OCI-LY1 (cell line): ENCODE measurements at regions not wholly inside any gene's neighbourhood (a gene's known extent, or its start where the extent isn't known, plus 50 kb on each side); places are given as distances from the start of the nearest gene placed in this dataset.

Experiments
- H2AFZ ChIP-seq: fragments of 200-600 bp; sonication (generic), shearing (Covaris generic); 2 replicates; pipeline ENCODE4 v1.6.0; 2014; ENCODE audit warnings: antibody characterized with exemption, mild to moderate bottlenecking, low read length
- H3F3A ChIP-seq: fragments of 200-600 bp; sonication (generic), shearing (Covaris generic); 2 replicates; pipeline ENCODE4 v1.6.0; 2014; ENCODE audit warnings: mild to moderate bottlenecking, antibody characterized with exemption, low read length, moderate library complexity; ENCODE audit not compliant: insufficient read depth
- H3K27ac ChIP-seq: fragments of 200-600 bp; sonication (generic); 2 replicates; pipeline ENCODE4 v1.5.1; 2014; ENCODE audit warnings: low read length, mixed run types, mild to moderate bottlenecking, low read depth; ENCODE audit not compliant: poor library complexity, severe bottlenecking
- H3K27me3 ChIP-seq: fragments of 200-600 bp; sonication (generic); 2 replicates; pipeline ENCODE4 v1.6.0; 2014; ENCODE audit warnings: antibody characterized with exemption, mild to moderate bottlenecking, low read length, moderate library complexity; ENCODE audit not compliant: insufficient read depth
- H3K36me3 ChIP-seq: fragments of 200-600 bp; sonication (generic); 2 replicates; pipeline ENCODE4 v1.6.1; 2014; ENCODE audit warnings: mild to moderate bottlenecking, antibody characterized with exemption, low read length, moderate library complexity, mixed read lengths; ENCODE audit not compliant: insufficient read depth
- H3K4me1 ChIP-seq: fragments of 200-600 bp; sonication (generic); 2 replicates; pipeline ENCODE4 v1.5.1; 2014; ENCODE audit warnings: mild to moderate bottlenecking, low read length, moderate library complexity; ENCODE audit not compliant: insufficient read depth, severe bottlenecking
- H3K4me2 ChIP-seq: fragments of 200-600 bp; sonication (generic), shearing (Covaris generic); 2 replicates; pipeline ENCODE4 v1.6.1; 2014; ENCODE audit warnings: low read length
- H3K4me3 ChIP-seq: fragments of 200-600 bp; sonication (generic); 2 replicates; pipeline ENCODE4 v1.5.1; 2014; ENCODE audit warnings: low read length, low read depth, mild to moderate bottlenecking, mixed read lengths; ENCODE audit not compliant: poor library complexity, severe bottlenecking
- H3K79me2 ChIP-seq: fragments of 200-600 bp; shearing (Covaris generic); 2 replicates; pipeline ENCODE4 v1.6.1; 2016; ENCODE audit warnings: mixed run types, low read length, mixed read lengths; ENCODE audit not compliant: insufficient read depth
- H3K9ac ChIP-seq: fragments of 200-600 bp; sonication (generic), shearing (Covaris generic); 2 replicates; pipeline ENCODE4 v1.6.1; 2014; ENCODE audit warnings: mild to moderate bottlenecking, low read length, mixed read lengths
- H3K9me2 ChIP-seq: fragments of 200-600 bp; sonication (generic), shearing (Covaris generic); 2 replicates; pipeline ENCODE4 v1.6.1; 2014; ENCODE audit warnings: low read depth, mild to moderate bottlenecking, low read length, mixed read lengths
- H3K9me3 ChIP-seq: fragments of 200-600 bp; shearing (Covaris generic); 2 replicates; pipeline ENCODE4 v1.6.1; 2014; ENCODE audit warnings: low read length, mixed read lengths
- H4K20me1 ChIP-seq: fragments of 200-600 bp; sonication (generic), shearing (Covaris generic); 2 replicates; pipeline ENCODE4 v1.6.0; 2016; ENCODE audit warnings: mild to moderate bottlenecking, low read length; ENCODE audit not compliant: insufficient read depth
- EZH2 ChIP-seq: fragments of 200-600 bp; sonication (generic), shearing (Covaris generic); IDR thresholded peaks from 2 replicates; pipeline ENCODE4 v1.8.0; 2017; ENCODE audit warnings: borderline replicate concordance, mixed run types, mild to moderate bottlenecking, antibody characterized with exemption, low read length, moderate library complexity, mixed read lengths
- TF ChIP-seq, protein P1 (sequence below): fragments of 200-600 bp; sonication (generic), shearing (Covaris generic); IDR thresholded peaks from 2 replicates; pipeline ENCODE4 v1.5.1; 2017; ENCODE audit warnings: mild to moderate bottlenecking, antibody characterized with exemption, low read length, moderate library complexity, mixed read lengths

DNA sequence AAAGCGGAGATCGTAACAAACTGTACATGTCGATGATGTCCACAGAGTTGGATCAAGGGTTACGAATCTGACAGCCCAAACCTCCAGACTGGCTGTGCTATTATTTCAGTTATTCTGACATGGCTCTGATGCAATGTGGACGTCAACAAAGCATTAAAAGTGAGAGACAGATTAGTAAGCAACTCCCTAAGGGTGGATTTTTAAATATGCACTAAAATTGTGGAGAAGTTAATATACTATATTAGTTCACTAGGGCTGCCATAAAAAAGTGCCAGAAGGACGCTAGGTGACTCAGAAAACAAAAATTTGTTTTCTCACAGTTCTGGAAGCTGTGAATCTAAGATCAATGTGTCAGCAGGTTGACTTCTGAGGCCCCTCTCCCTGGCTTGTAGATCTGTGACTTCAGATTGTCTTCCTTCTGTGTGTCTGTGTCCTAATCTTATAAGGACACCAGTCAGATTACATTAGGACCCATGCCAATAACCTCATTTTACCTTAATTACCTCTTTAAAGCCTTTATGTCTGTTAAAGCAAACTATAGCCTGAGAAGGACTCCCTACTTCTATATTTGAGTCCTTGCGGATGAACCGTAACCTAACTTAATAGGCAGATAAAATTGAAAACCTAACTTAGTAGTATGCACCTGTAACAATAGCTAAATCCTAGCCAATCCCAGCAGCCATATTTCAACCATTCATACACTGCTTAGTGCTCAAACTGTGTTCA lies 66.0 kb upstream of the BACH1 start:
- Histone ChIP-seq H3K27ac (no peak overlapping the region), H3K4me1 (peaks cover 11% of the 10 kb centered on the region), H3K27me3 (no peaks in the 10 kb centered on the region; the same call in 1 of the 2 replicates), H3K9me3 (no peaks in the 10 kb centered on the region), H3K9me2 (no peaks in the 10 kb centered on the region), H4K20me1 (no peaks in the 10 kb centered on the region), H3K9ac (no peak overlapping the region), H3K79me2 (no peaks in the 10 kb centered on the region), H3K4me3 (no peak overlapping the region), H2AFZ (no peak overlapping the region), H3F3A (no peaks in the 10 kb centered on the region), H3K36me3 (no peaks in the 10 kb centered on the region), H3K4me2 (no peak overlapping the region)
- TF ChIP-seq, protein P1, sequence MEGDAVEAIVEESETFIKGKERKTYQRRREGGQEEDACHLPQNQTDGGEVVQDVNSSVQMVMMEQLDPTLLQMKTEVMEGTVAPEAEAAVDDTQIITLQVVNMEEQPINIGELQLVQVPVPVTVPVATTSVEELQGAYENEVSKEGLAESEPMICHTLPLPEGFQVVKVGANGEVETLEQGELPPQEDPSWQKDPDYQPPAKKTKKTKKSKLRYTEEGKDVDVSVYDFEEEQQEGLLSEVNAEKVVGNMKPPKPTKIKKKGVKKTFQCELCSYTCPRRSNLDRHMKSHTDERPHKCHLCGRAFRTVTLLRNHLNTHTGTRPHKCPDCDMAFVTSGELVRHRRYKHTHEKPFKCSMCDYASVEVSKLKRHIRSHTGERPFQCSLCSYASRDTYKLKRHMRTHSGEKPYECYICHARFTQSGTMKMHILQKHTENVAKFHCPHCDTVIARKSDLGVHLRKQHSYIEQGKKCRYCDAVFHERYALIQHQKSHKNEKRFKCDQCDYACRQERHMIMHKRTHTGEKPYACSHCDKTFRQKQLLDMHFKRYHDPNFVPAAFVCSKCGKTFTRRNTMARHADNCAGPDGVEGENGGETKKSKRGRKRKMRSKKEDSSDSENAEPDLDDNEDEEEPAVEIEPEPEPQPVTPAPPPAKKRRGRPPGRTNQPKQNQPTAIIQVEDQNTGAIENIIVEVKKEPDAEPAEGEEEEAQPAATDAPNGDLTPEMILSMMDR: no peak
- no peak for TF ChIP-seq EZH2

DNA sequence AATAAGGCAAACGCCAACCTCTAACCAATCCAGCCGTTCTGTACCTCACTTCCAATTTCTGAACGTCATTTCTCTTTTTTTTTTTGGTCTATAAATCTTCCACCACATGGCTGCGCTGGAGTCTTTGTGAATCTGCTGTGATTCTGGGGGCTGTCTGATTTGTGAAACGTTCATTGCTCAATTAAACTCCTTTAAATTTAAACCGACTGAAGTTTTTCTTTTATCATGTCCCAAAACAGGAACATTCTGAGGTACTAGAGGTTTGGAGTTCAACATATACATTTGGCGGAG lies 65.5 kb upstream of the BACH1 start:
- H3K4me1 ChIP-seq: peaks cover 13% of the 10 kb centered on the region
- no peaks in the 10 kb centered on the region for H3F3A ChIP-seq
- H3K4me2 ChIP-seq: no peak overlapping the region
- H3K27ac ChIP-seq: no peak overlapping the region
- no peaks in the 10 kb centered on the region; the same call in 1 of the 2 replicates for H3K27me3 ChIP-seq
- no peaks in the 10 kb centered on the region for H3K36me3 ChIP-seq
- no peak overlapping the region for H2AFZ ChIP-seq
- no peaks in the 10 kb centered on the region for H3K9me3 ChIP-seq
- no peak overlapping the region for H3K9ac ChIP-seq
- TF ChIP-seq EZH2: no peak
- TF ChIP-seq, protein P1: peak; percentile 34; the same call in 1 of the 2 replicates
- H3K4me3 ChIP-seq: no peak overlapping the region
- no peaks in the 10 kb centered on the region for H4K20me1 ChIP-seq
- no peaks in the 10 kb centered on the region for H3K79me2 ChIP-seq
- H3K9me2 ChIP-seq: no peaks in the 10 kb centered on the region

- Histone ChIP-seq H3K4me1 (peaks cover 10% of the 10 kb centered on the region), H3K27ac (no peak overlapping the region), H3K4me2 (no peak overlapping the region), H3K27me3 (no peaks in the 10 kb centered on the region; the same call in 1 of the 2 replicates), H3K79me2 (no peaks in the 10 kb centered on the region), H3K36me3 (no peaks in the 10 kb centered on the region), H3K9me3 (no peaks in the 10 kb centered on the region), H3F3A (no peaks in the 10 kb centered on the region), H3K4me3 (no peak overlapping the region), H2AFZ (no peak overlapping the region), H4K20me1 (no peaks in the 10 kb centered on the region), H3K9me2 (no peaks in the 10 kb centered on the region), H3K9ac (no peak overlapping the region)
- TF ChIP-seq, protein P1: no peak
- no peak for TF ChIP-seq EZH2
These were observed 64.8 kb upstream of the BACH1 start for GRCh38 chr21:29233611-29234540.
